NOMO-1 treated with dmso at 0.1 percent for 144 hours (cell line): ENCODE measurements at regions not wholly inside any gene's neighbourhood (a gene's known extent, or its start where the extent isn't known, plus 50 kb on each side); places are given as distances from the start of the nearest gene placed in this dataset.

Experiments
- DNase-seq: peaks from one replicate; lab custom pipeline; 2025; ENCODE audit not compliant: unreplicated experiment; lab: John Stamatoyannopoulos, UW

GRCh38 chr20:21583486-21584168 is 69.8 kb upstream of the NKX2-2 start:
- DNase-seq, result no peak

DNA sequence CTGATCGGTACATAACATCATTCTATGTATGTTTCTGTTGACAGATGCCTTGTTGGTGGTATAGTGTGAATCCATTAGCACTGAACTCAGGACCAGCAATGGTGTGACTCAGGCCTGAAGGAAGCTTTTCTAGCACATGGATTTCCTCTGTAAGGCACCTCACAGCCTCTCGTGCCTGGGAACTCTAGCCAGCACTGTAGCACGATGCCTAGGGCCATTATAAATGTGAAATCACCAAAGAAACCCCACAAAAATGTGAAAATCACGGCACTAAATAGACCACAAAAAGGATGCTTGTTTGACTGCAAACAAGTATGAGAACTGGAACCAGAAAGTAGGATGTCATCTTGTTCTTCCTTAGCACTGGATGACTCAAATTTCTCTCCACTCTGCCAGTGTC is 63.7 kb upstream of the NKX2-2 start:
- no peak for DNase-seq

DNA sequence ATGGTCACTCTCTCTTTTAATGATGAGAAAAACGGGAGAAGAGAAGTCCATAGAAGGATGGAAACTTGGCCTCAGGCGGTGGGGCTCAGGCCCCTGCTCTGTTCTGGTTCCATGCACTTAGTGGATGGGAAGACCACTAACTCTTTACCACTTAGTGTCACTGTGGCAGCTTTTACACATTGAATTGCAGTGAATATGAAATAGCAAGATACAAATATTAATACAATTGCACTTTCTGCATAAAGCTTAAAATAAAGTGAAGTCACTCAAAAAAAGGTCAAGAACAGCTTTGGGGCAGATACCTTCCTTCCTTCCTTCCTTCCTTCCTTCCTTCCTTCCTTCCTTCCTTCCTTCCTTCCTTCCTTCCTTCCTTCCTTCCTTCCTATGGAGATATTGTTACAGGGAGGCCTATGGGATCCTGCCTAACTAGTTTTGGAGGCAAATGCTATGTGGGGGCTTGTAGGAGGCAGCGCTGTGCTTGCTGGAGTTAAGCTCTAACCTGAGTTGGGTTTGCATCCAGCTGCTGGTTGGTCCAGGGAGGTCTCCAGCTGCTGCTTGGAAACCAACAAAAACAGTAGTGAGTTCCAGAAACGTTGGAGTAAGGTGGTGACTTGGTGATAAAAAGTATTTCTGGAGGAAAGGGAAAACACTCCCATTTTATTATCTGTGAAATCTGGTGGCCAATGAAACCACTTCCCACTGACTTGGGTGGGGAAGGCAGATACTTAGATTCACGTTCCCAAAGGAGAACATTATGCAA is 62.3 kb upstream of the NKX2-2 start:
- no peak for DNase-seq

- DNase-seq, result no peak
Measured at GRCh38 chr20:21575167-21575566, 61.3 kb upstream of the NKX2-2 start.

DNA sequence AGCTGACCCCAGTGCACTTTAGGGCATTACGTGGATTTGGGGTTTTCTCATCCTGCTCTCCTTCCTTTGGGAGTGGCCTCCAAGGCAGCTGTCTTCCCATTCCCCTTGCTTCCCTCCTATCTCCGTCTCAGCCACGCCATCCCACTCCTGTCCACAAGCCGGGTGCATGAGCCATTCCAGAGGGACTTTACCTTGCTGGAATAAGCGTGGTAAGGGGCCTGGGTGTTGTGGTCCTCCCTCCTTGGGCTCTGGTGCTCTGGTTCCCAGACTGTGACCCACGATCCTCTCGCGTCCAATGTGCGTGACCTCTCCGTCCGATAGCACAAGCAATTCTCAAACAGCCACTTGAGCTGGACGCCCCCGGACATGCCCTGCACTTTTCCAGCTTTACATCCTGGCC is 60.6 kb upstream of the NKX2-2 start:
- DNase-seq, result no peak

DNA sequence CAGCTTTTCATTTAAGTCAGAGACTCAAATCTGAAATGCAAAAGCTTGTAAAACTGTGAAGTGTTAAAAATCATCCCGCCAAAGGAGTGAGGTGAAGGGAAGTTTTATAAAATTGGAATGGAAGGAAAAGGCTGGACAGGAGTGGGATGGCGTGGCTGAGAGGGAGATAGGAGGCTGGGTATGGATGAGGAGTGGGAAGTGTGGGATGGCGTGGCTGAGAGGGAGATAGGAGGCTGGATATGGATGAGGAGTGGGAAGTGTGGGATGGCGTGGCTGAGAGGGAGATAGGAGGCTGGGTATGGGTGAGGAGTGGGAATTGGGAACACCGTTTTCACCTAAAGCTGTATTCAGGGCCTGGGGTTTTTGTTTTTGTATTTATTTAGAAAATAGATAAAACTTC is 59.4 kb upstream of the NKX2-2 start:
- no peak for DNase-seq

GRCh38 chr20:21571841-21572690 is 58.2 kb upstream of the NKX2-2 start:
- no peak for DNase-seq

DNA sequence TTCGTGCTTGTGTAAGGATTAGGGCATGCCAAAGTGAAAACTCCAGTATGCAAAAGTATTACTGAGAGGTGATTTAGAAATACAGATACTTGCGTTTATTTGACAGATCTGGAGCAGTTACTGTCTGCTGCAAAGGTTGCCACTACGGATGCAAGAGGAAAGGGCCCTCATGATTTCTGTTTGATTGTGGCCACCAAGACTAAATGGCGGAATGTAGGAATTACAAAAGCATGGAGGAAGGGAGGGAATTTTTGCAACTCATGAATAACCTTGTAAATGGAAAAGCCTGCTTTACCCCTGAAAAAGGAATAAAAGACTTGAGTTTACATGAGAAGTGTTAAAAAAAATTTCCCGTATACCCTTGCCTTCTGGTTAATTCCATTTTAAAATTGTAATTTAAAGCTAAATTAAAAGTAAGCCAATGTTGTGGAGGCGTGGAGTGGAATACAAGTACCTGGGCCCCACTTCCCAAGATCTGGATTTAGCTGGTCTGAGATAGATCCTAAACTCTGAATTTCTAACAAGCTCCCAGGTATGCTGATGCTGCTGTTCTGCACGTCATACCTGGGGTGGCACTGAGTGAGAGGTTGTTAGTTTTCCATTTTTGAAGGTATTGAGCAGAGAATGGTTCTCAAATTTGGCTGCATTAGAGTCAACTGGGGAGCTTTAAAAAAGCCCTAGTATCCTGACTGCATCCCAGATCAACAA is 56.6 kb upstream of the NKX2-2 start:
- DNase-seq, result no peak

- DNase-seq, result no peak
Measured at GRCh38 chr20:21569586-21569985, 55.7 kb upstream of the NKX2-2 start.

DNA sequence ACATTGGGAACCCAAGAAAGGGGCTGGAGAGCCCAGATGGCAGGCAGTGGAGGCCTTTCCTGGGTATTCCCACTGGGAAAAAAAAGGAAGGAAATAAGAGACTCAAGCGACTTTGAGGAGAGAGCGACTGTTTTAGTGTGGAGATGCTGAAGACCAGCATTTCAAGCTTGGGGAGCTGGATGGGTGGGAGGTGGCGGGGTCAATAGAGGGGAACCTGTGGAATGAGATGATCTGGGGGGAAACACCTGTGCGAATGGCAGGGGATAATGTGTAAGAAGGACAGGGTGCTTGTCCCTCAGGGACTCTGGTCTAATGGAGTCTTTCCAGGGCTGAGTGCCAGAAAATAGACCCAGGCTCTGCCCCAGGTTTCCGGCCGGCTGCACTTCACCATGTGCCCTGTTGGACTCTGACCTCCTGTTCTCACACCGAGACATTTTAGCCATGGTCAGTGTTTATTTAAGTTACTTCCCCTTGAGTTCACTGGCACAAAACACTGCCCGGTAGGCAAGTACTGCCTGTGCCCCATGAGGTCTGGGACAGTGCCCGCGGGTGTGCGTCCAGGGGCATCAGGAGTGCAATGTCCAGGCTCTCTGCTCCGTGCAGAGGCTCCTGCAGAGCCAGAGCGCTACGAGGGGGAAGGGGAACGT is 50.4 kb upstream of the NKX2-2 start:
- DNase-seq, result no peak
